Testis (tissue), 2 donors: ENCODE measurements at regions not wholly inside any gene's neighbourhood (a gene's known extent, or its start where the extent isn't known, plus 50 kb on each side); places are given as distances from the start of the nearest gene placed in this dataset.

Experiments used
- CTCF ChIP-seq, 3 experiments: fragments of 450-650 bp in 2 of 3; fragments of 200-600 bp in 1 of 3; sonication (generic) in 1 of 3; IDR thresholded peaks; one replicate each; pipeline ENCODE4 v1.5.1; 2016 to 2019; ENCODE audit warnings: antibody characterized with exemption in 3 of 3, mild to moderate bottlenecking in 2 of 3, moderate library complexity in 1 of 3
- POLR2A ChIP-seq: fragments of 450-650 bp; IDR thresholded peaks from one replicate; pipeline ENCODE4 v1.6.1; 2017; ENCODE audit warnings: antibody characterized with exemption, mild to moderate bottlenecking, moderate library complexity

- TF ChIP-seq CTCF (IDR thresholded peaks at IDR 0.05), result no peak
- TF ChIP-seq POLR2A, result no peak
These were observed 262.2 kb downstream of the IRX2 start for GRCh38 chr5:2489306-2489705.
